Thyroid gland (tissue), 4 donors: ENCODE measurements at regions not wholly inside any gene's neighbourhood (a gene's known extent, or its start where the extent isn't known, plus 50 kb on each side); places are given as distances from the start of the nearest gene placed in this dataset.

Source experiments
- CTCF ChIP-seq, 6 experiments: fragments of 200-600 bp in 3 of 6; fragments of 450-650 bp in 3 of 6; sonication (generic) in 3 of 6; IDR thresholded peaks; one replicate each; pipeline ENCODE4 v1.5.1; 2016 to 2019; ENCODE audit warnings: antibody characterized with exemption in 6 of 6, mild to moderate bottlenecking in 2 of 6, inconsistent platforms in 1 of 6, moderate library complexity in 1 of 6
- POLR2A ChIP-seq, 2 donors: fragments of 450-650 bp; IDR thresholded peaks; one replicate each; pipeline ENCODE4 v1.6.1; 2017; ENCODE audit warnings: antibody characterized with exemption in 2 of 2, mild to moderate bottlenecking in 2 of 2, moderate library complexity in 1 of 2

GRCh38 chr6:125485757-125486156, 184.0 kb upstream of the HDDC2 start:
- TF ChIP-seq CTCF (IDR thresholded peaks at IDR 0.05) (no peak), POLR2A (IDR thresholded peaks at IDR 0.05) (no peak)
